Activated naive CD4-positive, alpha-beta T cell treated with anti-CD3 and anti-CD28 coated beads, Interleukin-2, amount 10 ng/mL, durations not matched to agents 7 days and 5 days (primary cell): ENCODE measurements at regions not wholly inside any gene's neighbourhood (a gene's known extent, or its start where the extent isn't known, plus 50 kb on each side); places are given as distances from the start of the nearest gene placed in this dataset.
"Not testable (repeated sequence)": the region's sequence is repeated elsewhere in the genome, so short reads cannot be mapped to it uniquely, and the experiment has no call there.

ENCODE experiments used
- CTCF ChIA-PET: fragments of 350-600 bp; sonication (Branson Sonifier 250); formaldehyde crosslinking; loops from one replicate; lab custom pipeline; 2021; ENCODE audit warnings: antibody characterized with exemption; lab: Charles Lee
- DNase-seq: peaks from one replicate; pipeline ENCODE4 v3.0.0-alpha.2; 2020
- H3K27ac Mint-ChIP-seq: one replicate; pipeline ENCODE4 v1.8.0; 2021; ENCODE audit warnings: mild to moderate bottlenecking, moderate library complexity, mixed read lengths
- H3K27me3 Mint-ChIP-seq: one replicate; pipeline ENCODE4 v1.8.0; 2021; ENCODE audit warnings: mild to moderate bottlenecking, mixed read lengths
- H3K36me3 Mint-ChIP-seq: one replicate; pipeline ENCODE4 v1.8.0; 2021; ENCODE audit warnings: mixed read lengths
- H3K4me1 Mint-ChIP-seq: one replicate; pipeline ENCODE4 v1.8.0; 2021; ENCODE audit warnings: mixed read lengths
- H3K4me3 Mint-ChIP-seq: one replicate; pipeline ENCODE4 v1.8.0; 2021; ENCODE audit warnings: mild to moderate bottlenecking, moderate library complexity, mixed read lengths
- H3K9me3 Mint-ChIP-seq: one replicate; pipeline ENCODE4 v1.8.0; 2021; ENCODE audit warnings: mixed read lengths

DNA sequence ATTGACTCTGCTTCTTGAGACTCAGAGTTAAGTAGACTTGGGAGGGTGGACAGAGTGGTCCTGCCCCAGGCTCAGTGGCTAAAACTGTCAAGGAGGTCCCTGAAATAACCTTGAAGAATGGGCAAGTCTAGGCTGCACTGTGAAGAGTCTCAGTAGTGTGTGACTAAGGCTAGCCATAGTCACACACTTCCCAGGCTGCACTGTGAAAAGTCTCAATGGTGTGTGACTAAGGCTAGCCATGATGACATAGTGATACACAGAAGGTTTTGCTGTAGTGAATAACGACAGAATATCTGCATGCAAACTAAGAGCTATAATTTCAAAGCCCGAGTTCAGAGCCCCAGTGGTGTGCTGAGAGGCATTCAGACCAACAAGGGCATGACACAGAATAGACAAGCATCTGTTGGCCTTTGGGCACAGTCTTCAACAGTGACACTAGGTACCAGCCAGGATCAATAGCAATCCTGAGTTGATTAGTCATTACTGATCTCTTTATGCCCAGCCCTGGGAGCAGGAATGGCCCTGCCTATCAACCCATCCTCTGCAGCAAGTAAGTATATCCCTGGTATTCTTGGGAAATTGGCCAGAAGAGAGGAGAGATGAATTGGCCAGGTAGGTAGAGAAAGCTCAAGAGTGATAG lies 72.4 kb upstream of the BBX start:
- no peak overlapping the region for H3K27ac Mint-ChIP-seq
- no peak for DNase-seq
- no peaks in the 10 kb centered on the region for H3K9me3 Mint-ChIP-seq
- H3K36me3 Mint-ChIP-seq, result no peaks in the 10 kb centered on the region
- H3K4me1 Mint-ChIP-seq, result no peaks in the 10 kb centered on the region
- CTCF ChIA-PET, result no interaction called here
- H3K27me3 Mint-ChIP-seq, result peaks cover 4% of the 10 kb centered on the region
- no peak overlapping the region for H3K4me3 Mint-ChIP-seq

DNA sequence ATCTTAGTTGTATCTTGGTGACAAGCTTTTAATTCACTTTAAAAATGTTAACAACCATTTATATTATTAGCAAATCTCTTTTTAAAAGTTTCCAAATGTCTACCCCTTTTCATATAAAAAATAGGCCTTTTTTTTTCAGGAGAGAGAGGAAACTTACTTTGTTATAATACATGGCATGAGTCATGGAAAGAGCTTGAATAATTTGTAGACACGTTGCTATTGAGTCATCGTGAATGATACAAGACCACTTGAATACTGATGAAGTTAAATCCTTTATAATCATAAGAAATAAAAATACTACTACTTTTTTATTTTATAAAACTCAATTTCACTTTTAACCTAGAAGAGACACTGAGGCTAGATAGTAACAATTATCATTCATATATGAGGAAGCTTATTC lies 70.3 kb upstream of the BBX start:
- CTCF ChIA-PET, result no interaction called here
- Mint-ChIP-seq H3K27me3 (peaks cover 4% of the 10 kb centered on the region), H3K9me3 (no peaks in the 10 kb centered on the region), H3K4me1 (no peaks in the 10 kb centered on the region), H3K36me3 (no peaks in the 10 kb centered on the region), H3K4me3 (no peak overlapping the region), H3K27ac (no peak overlapping the region)
- DNase-seq, result no peak

DNA sequence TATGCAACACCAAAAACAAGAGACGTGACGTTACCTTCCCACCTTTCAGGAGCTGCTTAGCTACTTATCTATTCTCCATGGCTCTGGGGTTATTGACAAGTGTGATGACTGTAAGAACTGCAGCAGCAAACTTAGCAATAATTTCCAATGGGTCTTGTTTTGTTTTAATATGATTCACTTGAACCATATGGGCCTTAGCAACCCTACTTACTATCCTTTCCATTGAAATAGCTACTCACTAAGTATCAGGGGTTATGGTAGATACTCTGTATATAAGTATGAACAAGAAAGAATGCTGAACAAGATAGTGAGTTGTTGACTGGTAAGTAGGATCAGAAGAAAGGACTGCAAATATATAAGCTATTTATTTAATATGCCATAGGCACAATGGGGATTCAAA lies 69.3 kb upstream of the BBX start:
- Mint-ChIP-seq H3K27ac (no peak overlapping the region), H3K4me3 (no peak overlapping the region), H3K9me3 (no peaks in the 10 kb centered on the region), H3K4me1 (no peaks in the 10 kb centered on the region), H3K36me3 (no peaks in the 10 kb centered on the region), H3K27me3 (peaks cover 4% of the 10 kb centered on the region)
- CTCF ChIA-PET, result interaction anchor here (0.6 to 1.2 kb wide), 2 partner anchors 8 to 30 kb away, joined by 3 to 4 read pairs; no protein-coding TSS in a partner anchor
- no peak for DNase-seq

DNA sequence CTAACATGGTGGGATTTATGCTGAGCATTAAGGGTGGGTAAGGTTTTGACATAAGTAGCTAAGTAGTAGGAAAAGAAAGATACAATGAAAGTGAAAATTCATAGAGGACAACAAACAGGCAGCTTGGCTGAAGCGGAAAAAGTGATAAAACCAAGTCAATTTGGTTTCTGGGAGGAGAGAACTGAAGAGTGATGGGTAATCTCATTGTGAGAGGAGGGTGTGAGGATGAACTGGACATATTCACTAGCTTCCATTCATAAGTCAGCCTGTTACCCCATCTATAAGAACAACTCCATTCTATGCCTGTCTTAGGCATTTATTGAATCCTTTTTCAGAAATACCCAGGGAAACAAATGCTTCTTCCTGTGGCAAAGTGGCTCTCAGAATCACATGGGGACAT lies 67.1 kb upstream of the BBX start:
- no peak for DNase-seq
- no peaks in the 10 kb centered on the region for H3K36me3 Mint-ChIP-seq
- no peaks in the 10 kb centered on the region for H3K4me1 Mint-ChIP-seq
- no peaks in the 10 kb centered on the region for H3K27me3 Mint-ChIP-seq
- no peak overlapping the region for H3K4me3 Mint-ChIP-seq
- no peak overlapping the region for H3K27ac Mint-ChIP-seq
- CTCF ChIA-PET, result no interaction called here
- no peaks in the 10 kb centered on the region for H3K9me3 Mint-ChIP-seq

DNA sequence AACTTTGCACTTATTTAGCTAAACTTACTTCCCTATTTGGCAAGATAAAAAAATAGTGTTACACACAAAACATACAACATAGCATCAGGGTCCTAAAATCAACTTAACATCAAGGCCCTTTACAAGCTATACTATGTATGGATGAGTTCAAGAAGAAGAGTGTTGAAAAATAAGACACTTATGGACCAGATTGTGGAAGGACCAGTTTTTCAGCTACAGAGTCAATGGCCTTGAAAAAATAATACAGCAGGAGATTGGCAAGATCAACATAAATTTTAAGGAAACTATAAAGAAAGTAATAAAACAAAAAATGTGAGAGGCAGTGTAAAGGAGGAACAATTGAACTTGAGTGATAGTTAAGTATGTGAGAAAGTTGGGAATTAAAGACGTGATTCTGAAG lies 66.3 kb upstream of the BBX start:
- Mint-ChIP-seq H3K4me1 (no peaks in the 10 kb centered on the region), H3K27ac (no peak overlapping the region), H3K36me3 (no peaks in the 10 kb centered on the region), H3K9me3 (no peaks in the 10 kb centered on the region), H3K4me3 (no peak overlapping the region), H3K27me3 (no peaks in the 10 kb centered on the region)
- no peak for DNase-seq
- CTCF ChIA-PET, result no interaction called here

DNA sequence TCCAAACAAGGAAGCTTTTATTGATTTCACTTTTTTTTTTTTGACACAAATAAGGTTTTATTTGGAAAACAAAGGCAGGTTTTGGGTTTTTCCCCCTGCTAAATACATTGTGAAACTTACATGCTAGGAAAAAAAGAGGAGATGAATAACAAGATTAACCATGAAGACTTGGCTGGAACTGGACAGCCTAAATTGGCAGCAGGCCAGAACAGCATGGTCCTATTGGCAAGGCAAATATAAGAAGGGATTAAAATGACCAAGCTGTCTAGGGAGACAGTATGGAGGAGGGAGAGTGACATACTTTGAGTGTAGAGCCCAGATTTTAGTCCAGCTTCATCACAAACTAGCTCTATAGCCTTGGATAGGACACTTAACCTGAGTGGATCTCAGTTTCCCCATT lies 63.9 kb upstream of the BBX start:
- CTCF ChIA-PET, result no interaction called here
- no peaks in the 10 kb centered on the region for H3K27me3 Mint-ChIP-seq

DNA sequence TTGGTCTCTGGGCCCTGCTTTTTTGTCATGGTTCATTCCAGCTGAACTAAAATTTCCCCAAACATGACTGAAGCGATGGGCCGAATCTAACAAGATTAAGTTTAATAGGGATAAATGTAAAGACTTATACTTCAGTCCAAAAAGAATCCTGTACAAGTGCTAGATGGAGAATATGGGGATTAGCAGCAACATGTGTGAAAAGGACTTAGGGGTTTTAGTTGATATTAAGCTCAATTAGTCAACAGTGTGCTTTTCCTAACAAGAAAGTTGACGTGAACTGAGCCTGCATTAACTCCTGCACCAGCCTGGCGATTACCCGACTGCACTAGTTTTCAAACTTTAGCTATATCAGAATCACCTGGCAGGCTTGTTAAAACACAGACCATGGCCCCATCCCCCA lies 61.0 kb upstream of the BBX start:
- no peak for DNase-seq
- Mint-ChIP-seq H3K36me3 (no peaks in the 10 kb centered on the region), H3K27ac (no peak overlapping the region), H3K9me3 (no peaks in the 10 kb centered on the region), H3K4me1 (no peaks in the 10 kb centered on the region), H3K4me3 (no peak overlapping the region), H3K27me3 (no peaks in the 10 kb centered on the region)
- CTCF ChIA-PET, result interaction anchor here (1.0 kb wide), 1 partner anchor 46 kb away, joined by 3 read pairs; no protein-coding TSS in a partner anchor

More for the DNA sequence above, 63.9 kb upstream of the BBX start:
- no peaks in the 10 kb centered on the region for H3K36me3 Mint-ChIP-seq
- no peak overlapping the region for H3K27ac Mint-ChIP-seq
- no peaks in the 10 kb centered on the region for H3K9me3 Mint-ChIP-seq
- no peaks in the 10 kb centered on the region for H3K4me1 Mint-ChIP-seq
- no peak for DNase-seq
- no peak overlapping the region for H3K4me3 Mint-ChIP-seq

DNA sequence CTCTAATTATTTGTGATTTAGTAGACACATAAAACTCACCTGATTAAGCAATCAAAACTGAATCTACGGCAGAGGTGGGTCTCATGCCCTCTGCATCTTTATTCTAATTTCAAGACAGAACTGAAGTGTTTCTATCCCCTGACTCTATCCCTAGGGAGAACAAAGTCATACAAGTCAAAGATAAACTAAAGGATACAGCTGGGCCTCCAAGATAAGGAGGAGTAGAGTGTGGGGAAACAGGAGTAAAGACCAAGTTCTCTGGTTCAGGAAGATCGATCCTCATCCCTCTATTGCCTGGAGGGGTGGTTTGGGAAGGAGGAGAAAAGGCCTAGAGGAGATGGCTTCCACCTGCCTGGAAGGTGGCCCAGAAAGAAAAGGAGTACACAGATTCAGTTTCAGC lies 58.7 kb upstream of the BBX start:
- Mint-ChIP-seq H3K4me3 (no peak overlapping the region), H3K27me3 (no peaks in the 10 kb centered on the region), H3K27ac (no peak overlapping the region), H3K4me1 (no peaks in the 10 kb centered on the region), H3K9me3 (no peaks in the 10 kb centered on the region), H3K36me3 (no peaks in the 10 kb centered on the region)
- CTCF ChIA-PET, result interaction anchor here (0.5 kb wide), 1 partner anchor 55 kb away, joined by 3 read pairs; no protein-coding TSS in a partner anchor
- no peak for DNase-seq

DNA sequence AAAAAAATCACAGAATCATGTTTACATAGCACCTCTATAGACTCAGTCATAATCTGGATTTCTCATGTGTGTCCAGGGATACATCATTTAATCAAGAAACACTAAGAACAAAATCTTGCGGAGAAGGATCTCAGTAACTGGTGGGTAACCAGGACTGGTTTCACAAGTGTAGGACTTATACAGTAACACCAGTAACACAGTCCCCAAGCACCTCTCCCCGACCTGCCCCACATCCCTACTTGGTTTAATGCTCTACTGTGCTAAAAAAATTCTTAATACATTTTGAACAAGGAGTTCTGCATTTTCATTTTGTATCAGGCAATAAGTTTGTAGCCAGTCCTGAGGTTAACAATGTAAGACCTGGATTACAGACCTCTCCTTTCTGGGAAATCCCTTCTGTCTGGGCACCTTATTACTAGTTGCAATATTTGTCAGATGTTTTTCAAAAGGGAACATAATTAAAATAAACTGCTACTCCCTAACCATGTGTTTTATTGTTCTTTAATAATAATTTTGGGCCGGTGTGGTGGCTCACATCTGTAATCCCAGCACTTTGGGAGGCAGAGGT lies 57.6 kb upstream of the BBX start:
- CTCF ChIA-PET, result no interaction called here
- no peaks in the 10 kb centered on the region for H3K36me3 Mint-ChIP-seq
- no peaks in the 10 kb centered on the region for H3K4me1 Mint-ChIP-seq
- peaks cover 2% of the 10 kb centered on the region for H3K27me3 Mint-ChIP-seq
- no peak overlapping the region for H3K4me3 Mint-ChIP-seq
- H3K27ac Mint-ChIP-seq, result no peak overlapping the region
- no peak for DNase-seq
- H3K9me3 Mint-ChIP-seq, result no peaks in the 10 kb centered on the region

DNA sequence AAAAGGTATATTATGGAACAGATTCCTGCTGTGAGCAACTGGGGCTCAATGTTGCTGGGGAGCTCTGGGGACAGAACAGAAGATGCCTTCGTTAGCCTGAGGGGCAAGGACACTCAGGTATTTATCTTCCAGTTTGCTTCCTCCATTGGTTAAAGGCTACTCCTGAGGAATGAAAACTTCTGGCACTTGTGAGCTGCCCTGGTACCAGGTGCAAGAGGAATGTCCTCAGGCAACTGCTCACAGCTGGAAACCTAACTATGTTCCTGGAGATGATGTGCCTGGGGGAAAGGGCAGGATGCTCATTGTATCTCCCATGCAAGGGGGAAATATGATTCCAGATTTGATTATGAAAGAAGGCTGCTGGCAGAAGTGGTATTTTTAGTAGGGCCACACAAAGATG lies 54.0 kb upstream of the BBX start:
- H3K4me3 Mint-ChIP-seq, result no peak overlapping the region
- peaks cover 12% of the 10 kb centered on the region for H3K27me3 Mint-ChIP-seq
- peaks cover 2% of the 10 kb centered on the region for H3K9me3 Mint-ChIP-seq
- no peak overlapping the region for H3K27ac Mint-ChIP-seq
- H3K36me3 Mint-ChIP-seq, result no peaks in the 10 kb centered on the region
- H3K4me1 Mint-ChIP-seq, result no peaks in the 10 kb centered on the region
- DNase-seq, result no peak
- CTCF ChIA-PET, result no interaction called here

DNA sequence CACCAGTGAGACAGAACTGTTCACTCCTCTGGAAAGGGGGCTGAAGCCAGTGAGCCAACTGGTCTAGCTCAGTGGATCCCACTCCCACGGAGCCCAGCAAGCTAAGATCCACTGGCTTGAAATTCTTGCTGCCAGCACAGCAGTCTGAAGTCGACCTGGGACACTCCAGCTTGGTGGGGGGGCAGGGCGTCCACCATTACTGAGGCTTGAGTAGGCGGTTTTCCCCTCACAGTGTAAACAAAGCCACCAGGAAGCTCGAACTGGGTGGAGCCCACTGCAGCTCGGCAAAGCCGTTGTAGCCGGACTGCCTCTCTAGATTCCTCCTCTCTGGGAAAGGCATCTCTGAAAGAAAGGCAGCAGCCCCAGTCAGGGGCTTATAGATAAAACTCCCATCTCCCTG lies 52.3 kb upstream of the BBX start:
- CTCF ChIA-PET, DNase-seq, H3K9me3 Mint-ChIP-seq, H3K36me3 Mint-ChIP-seq, H3K27ac Mint-ChIP-seq, H3K4me1 Mint-ChIP-seq, H3K4me3 Mint-ChIP-seq: not testable (repeated sequence)
- H3K27me3 Mint-ChIP-seq, result peaks cover 12% of the 10 kb centered on the region
